Osteocyte (in vitro differentiated cells): ENCODE measurements at regions not wholly inside any gene's neighbourhood (a gene's known extent, or its start where the extent isn't known, plus 50 kb on each side); places are given as distances from the start of the nearest gene placed in this dataset.

Source experiments
- DNase-seq: peaks from one replicate; pipeline ENCODE4 v3.0.0; 2021; ENCODE audit warnings: mixed read lengths; ENCODE audit not compliant: unreplicated experiment; ENCODE audit errors: extremely low spot score
- H3K27ac Mint-ChIP-seq: one replicate; pipeline ENCODE4 v1.8.0; 2021; ENCODE audit warnings: mild to moderate bottlenecking, mixed read lengths; ENCODE audit not compliant: unreplicated experiment
- H3K27me3 Mint-ChIP-seq: one replicate; pipeline ENCODE4 v1.8.0; 2021; ENCODE audit warnings: mixed read lengths; ENCODE audit not compliant: unreplicated experiment
- H3K36me3 Mint-ChIP-seq: one replicate; pipeline ENCODE4 v1.8.0; 2021; ENCODE audit warnings: mixed read lengths; ENCODE audit not compliant: unreplicated experiment
- H3K4me1 Mint-ChIP-seq: one replicate; pipeline ENCODE4 v1.8.0; 2021; ENCODE audit warnings: mixed read lengths; ENCODE audit not compliant: unreplicated experiment
- H3K4me3 Mint-ChIP-seq: one replicate; pipeline ENCODE4 v1.8.0; 2021; ENCODE audit warnings: mild to moderate bottlenecking, moderate library complexity, mixed read lengths; ENCODE audit not compliant: unreplicated experiment
- H3K9me3 Mint-ChIP-seq: one replicate; pipeline ENCODE4 v1.8.0; 2021; ENCODE audit warnings: mixed read lengths; ENCODE audit not compliant: unreplicated experiment
- CTCF ChIP-seq: fragments of 200-600 bp; sonication (generic); IDR thresholded peaks from 2 replicates; pipeline ENCODE4 v1.5.0; 2021; ENCODE audit warnings: antibody characterized with exemption, mild to moderate bottlenecking, moderate library complexity

- Mint-ChIP-seq H3K4me1 (peaks cover 20% of the 10 kb centered on the region), H3K36me3 (no peaks in the 10 kb centered on the region), H3K27ac (no peak overlapping the region), H3K4me3 (no peak overlapping the region), H3K27me3 (no peaks in the 10 kb centered on the region), H3K9me3 (no peaks in the 10 kb centered on the region)
- TF ChIP-seq CTCF, result no peak
- no peak for DNase-seq
Measured at GRCh38 chr1:56400526-56400925, 178.8 kb downstream of the PLPP3 start.

- H3K4me3 Mint-ChIP-seq, result no peak overlapping the region
- no peak overlapping the region for H3K27ac Mint-ChIP-seq
- no peak for DNase-seq
- H3K36me3 Mint-ChIP-seq, result no peaks in the 10 kb centered on the region
- no peak for TF ChIP-seq CTCF
- no peaks in the 10 kb centered on the region for H3K27me3 Mint-ChIP-seq
- no peaks in the 10 kb centered on the region for H3K9me3 Mint-ChIP-seq
- peaks cover 14% of the 10 kb centered on the region for H3K4me1 Mint-ChIP-seq
Measured at GRCh38 chr1:56399795-56400194, 179.6 kb downstream of the PLPP3 start.

GRCh38 chr1:56399326-56399725 lies 180.0 kb downstream of the PLPP3 start:
- H3K36me3 Mint-ChIP-seq, result no peaks in the 10 kb centered on the region
- no peaks in the 10 kb centered on the region for H3K9me3 Mint-ChIP-seq
- no peak for TF ChIP-seq CTCF
- no peaks in the 10 kb centered on the region for H3K27me3 Mint-ChIP-seq
- no peak overlapping the region for H3K4me3 Mint-ChIP-seq
- H3K27ac Mint-ChIP-seq, result no peak overlapping the region
- no peak for DNase-seq
- peaks cover 10% of the 10 kb centered on the region for H3K4me1 Mint-ChIP-seq

- H3K27ac Mint-ChIP-seq, result no peak overlapping the region
- no peaks in the 10 kb centered on the region for H3K36me3 Mint-ChIP-seq
- no peak for TF ChIP-seq CTCF
- H3K4me1 Mint-ChIP-seq, result peaks cover 5% of the 10 kb centered on the region
- no peak overlapping the region for H3K4me3 Mint-ChIP-seq
- no peak for DNase-seq
- no peaks in the 10 kb centered on the region for H3K9me3 Mint-ChIP-seq
- H3K27me3 Mint-ChIP-seq, result no peaks in the 10 kb centered on the region
Measured at GRCh38 chr1:56397811-56398231, 181.5 kb downstream of the PLPP3 start.

GRCh38 chr1:56397409-56397808 lies 182.0 kb downstream of the PLPP3 start:
- peaks cover 5% of the 10 kb centered on the region for H3K4me1 Mint-ChIP-seq
- no peaks in the 10 kb centered on the region for H3K36me3 Mint-ChIP-seq
- TF ChIP-seq CTCF, result no peak
- H3K9me3 Mint-ChIP-seq, result no peaks in the 10 kb centered on the region
- no peak for DNase-seq
- no peak overlapping the region for H3K27ac Mint-ChIP-seq
- no peak overlapping the region for H3K4me3 Mint-ChIP-seq
- no peaks in the 10 kb centered on the region for H3K27me3 Mint-ChIP-seq
